CD1c-positive myeloid dendritic cell (primary cell): ENCODE measurements at regions not wholly inside any gene's neighbourhood (a gene's known extent, or its start where the extent isn't known, plus 50 kb on each side); places are given as distances from the start of the nearest gene placed in this dataset.
"Not testable (repeated sequence)": the region's sequence is repeated elsewhere in the genome, so short reads cannot be mapped to it uniquely, and the experiment has no call there.

ENCODE experiments used
- DNase-seq: peaks from one replicate; pipeline ENCODE4 v3.0.0-alpha.2; 2016; ENCODE audit errors: extremely low spot score

- not testable (repeated sequence) for DNase-seq
Observed at GRCh38 chr2:111570300-111571114, 313.5 kb downstream of the ANAPC1 start.

GRCh38 chr2:111574803-111575202 is 309.2 kb downstream of the ANAPC1 start:
- not testable (repeated sequence) for DNase-seq

DNA sequence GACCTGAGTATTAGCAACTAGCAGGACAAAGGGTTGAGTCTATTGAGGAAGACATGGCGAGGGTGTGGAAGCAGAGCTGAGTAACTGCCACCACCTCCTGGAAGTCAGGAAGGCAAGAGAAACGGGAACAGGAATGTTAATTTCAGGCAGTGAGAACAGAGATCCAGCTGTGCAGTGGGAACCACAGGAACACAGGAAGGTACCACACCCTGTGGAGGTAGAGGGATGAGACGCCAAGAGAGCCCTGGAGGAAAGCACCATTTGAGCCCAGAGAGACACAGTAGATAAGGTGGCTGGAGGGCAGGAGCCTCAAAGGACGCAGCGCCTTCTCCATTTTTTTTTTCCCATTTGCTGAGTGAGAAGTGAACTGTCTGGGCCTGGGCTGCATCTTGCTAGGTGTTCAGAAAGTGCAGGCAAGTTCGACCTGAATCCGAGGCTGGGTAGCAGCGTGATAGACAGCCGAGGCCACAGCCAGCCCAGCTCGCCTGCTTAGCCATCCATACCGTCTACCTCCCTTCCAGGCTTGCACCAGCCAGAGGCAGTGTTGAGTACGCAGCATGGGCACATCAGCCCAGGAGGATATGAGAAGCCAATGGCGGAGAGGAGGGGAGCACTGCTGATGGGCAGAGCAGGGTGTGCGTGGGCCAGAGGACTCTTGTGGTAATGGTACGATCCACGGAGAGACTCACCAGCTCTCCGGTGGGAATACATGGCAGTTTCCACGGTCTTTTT is 306.7 kb downstream of the ANAPC1 start:
- DNase-seq = not testable (repeated sequence)

DNA sequence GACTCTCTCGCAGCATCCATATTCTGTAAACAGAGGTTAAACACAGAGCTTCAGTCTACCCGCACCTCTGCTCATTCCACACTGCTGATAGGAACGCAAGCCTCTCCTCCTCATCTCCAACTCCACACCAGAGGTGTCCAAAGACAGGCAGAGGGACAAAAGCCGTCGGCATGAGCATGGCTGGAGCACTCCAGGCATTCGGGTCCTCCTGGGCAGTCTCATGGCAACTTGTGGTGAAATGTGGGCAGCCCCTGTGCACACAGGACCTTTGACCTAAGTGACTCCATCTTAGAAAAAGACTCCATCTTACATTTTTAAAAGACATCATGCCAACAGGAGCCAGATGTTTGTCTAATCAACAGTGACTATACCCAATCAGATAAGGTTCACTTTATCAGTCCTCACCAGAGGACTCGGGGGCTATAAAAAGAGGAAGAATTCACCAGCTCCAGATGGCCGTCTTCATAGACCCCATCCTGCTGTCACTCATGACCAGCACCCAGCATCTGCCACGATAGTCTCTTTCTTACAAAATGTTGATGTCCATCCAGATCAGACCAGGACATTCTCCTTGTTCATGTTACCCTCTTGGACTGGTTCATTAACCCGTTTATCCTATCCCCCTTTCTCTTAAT is 304.4 kb downstream of the ANAPC1 start:
- DNase-seq = not testable (repeated sequence)

GRCh38 chr2:111580616-111581015 is 303.4 kb downstream of the ANAPC1 start:
- DNase-seq = not testable (repeated sequence)

DNA sequence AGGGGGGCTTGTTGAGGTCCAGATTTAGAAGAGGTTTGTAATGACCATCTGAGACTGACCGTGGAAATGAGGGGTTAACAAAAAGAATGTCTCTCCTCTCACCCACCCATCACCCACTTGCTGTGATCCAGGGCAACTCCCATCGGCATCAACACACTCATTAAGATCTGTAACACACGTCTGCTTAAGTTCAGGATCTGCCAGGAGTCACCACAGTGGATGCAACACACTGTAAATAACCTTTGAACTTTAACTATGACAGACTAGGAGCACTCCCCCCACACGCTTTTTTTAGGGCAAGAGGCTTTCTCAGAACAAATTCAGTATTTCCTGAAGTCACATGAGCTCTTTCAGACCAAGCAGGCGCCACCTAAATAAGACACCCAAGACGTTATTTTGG is 301.9 kb downstream of the ANAPC1 start:
- DNase-seq = not testable (repeated sequence)

DNA sequence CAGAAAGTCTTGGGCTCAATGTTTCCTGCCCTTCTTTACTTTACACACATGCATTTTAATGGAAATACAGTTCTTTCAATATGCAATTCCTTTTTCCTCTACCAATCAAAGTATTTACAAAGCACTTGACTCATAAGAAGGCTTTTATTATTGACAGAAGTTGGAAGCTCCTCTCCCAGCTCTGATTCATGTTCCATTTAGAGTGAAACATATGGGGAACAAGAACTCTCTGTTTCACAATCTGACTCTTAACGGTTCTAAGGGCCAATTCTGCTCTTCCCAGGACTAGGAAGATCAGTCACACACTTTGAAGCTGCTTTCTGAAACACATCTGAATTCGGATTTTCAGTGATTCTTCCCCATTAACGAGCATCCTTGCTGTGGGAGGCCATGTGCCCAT is 300.5 kb downstream of the ANAPC1 start:
- not testable (repeated sequence) for DNase-seq

- not testable (repeated sequence) for DNase-seq
Observed at GRCh38 chr2:111584540-111584939, 299.5 kb downstream of the ANAPC1 start.

GRCh38 chr2:111584950-111585349 is 299.0 kb downstream of the ANAPC1 start:
- DNase-seq = not testable (repeated sequence)

DNA sequence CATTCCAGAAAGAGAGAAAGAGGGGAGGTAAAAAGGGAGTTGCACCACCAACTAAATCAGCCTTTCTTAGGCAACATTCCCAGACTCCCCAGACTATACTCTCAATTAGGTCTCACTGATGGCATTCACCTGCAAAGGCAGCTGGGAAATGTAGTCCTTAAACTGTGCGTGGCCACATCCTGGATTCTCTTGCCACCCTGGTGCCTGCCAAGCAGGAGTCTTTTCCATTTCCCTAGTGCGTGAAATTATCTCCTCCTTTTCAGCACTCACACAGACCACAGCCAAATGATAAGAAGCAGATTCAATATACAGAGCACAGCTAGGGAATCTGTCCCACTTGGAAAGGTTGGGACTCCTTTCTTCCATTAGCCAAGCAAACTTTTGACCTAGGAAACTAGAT is 298.0 kb downstream of the ANAPC1 start:
- DNase-seq = not testable (repeated sequence)

DNA sequence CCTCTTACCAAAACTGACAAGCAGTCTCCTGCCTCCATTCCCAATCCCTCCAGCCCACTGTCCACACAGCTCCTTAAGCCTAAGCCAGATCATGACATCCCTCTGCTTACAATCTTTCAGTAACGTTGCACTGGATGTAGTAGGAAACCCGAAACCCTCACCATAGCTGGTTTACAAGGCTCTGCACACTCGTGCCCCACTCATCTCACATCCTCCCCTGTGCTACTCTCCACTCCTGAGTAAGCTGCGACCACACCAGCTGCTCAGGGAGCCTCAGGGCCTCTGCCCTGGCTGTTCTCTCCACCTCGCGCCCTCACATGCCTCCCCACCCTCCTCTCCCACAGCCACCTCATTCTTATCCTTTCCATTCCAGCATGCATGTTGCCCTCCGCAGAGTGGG is 288.9 kb downstream of the ANAPC1 start:
- DNase-seq = not testable (repeated sequence)

DNA sequence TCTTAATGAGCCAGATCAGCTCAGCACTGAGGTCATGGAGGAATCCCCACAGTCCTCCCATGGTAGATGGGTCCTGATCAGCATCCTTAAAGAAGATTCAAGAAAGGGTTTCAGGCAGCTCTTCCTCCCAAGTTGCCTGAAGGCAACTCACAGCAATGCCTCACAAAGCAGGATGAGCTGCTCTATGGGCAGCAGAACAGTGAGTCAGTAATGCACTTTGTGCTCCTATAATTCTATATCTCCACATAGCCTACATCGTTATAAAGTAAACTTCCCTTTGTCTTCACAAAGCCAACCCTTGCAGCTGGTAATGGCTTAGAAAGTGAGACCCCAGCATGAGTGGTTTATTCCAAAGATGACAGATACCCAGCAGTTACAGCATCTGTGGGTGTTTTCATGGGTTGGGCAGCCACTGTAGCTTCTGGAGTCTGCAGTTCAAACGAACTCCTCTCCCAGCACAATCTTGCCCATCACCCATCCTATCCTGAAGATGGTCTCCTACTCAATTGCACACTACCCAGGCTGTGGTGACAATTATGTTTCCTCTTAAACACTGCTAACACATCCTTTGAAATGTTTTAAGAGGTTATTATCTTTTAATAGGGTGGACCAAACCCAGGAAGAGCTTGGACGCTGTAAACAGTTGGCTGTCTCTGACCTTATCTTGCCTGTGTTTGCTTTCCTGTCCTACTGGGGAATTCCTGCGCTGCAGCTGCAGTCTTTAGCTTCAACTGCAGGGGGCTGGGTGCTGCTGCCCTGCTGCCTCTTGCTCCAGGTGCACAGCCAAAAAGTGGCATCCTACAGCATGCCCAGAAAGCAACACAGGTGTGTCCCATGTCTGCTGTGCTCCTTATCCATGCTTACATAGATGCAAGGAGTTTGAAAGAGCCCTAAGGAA is 286.9 kb downstream of the ANAPC1 start:
- not testable (repeated sequence) for DNase-seq

DNA sequence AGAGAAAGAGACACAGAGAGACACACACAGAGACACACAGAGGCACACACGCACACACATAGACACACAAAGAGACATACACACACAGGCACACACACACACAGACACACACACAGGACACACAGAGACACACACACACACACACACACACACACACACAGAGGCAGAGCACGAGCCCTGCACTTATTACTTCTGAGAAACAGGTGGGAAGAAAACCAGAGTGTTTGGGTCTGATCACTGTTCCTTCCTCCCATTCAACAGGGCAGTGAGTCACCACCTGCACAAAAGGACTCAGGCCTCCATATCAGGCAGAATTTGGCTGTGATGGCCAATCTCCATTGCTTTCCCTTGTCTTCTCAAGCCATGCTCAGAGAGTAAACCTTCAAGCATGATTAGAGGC is 285.0 kb downstream of the ANAPC1 start:
- not testable (repeated sequence) for DNase-seq

DNA sequence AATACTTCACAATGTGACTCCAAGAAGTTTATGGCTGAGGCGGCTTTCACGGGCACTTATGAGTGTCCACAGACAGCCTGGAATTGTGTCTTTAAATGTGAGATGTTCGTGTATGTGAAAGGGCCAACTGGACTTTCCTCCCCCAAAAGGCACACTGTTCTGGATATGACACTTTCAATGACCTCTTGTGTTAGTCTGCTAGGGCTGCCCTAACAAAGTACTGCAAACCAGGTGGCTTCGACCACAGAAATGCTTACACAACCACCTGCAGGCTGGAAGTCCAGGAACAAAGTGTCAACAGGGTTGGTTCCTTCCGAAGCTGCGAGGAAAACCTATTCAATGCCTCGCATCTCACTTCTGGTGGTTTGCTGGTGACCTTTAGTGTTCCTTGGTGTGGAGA is 281.7 kb downstream of the ANAPC1 start:
- not testable (repeated sequence) for DNase-seq

GRCh38 chr2:111605798-111606197 is 278.2 kb downstream of the ANAPC1 start:
- not testable (repeated sequence) for DNase-seq

GRCh38 chr2:111606632-111607031 is 277.4 kb downstream of the ANAPC1 start:
- not testable (repeated sequence) for DNase-seq

DNA sequence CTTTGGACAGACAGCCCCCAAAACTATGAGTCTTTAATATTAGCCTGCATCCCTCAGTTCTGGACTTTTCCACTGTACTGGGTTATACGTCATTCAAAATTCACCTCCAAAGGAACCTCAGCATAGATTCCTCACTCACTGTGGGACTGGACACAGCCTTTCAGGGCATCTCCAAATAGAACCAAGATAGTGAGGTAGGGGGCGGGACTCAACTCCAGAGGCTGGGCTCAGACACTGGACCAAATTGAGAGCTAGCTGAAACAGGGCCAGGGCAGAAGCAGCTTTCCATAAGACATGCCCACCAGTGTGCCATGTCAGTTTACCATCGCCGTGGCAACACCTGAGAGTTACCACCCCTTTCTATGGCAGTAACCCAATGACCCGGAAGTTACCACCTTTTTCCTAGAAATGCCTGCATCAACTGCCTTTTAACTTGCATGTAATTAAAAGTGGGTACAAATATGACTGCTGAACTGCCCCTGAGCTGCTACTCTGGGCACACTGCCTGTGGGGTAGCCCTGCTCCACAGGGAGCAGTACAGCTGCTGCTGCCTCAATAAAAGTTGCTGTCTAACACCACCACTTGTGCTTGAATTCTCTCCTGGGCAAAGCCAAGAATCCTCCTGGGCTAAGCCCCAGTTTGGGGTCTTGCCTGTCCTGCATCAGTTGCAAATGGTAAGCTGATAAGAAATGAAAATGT is 274.7 kb downstream of the ANAPC1 start:
- not testable (repeated sequence) for DNase-seq

GRCh38 chr2:111610035-111610434 is 274.0 kb downstream of the ANAPC1 start:
- DNase-seq = not testable (repeated sequence)

DNA sequence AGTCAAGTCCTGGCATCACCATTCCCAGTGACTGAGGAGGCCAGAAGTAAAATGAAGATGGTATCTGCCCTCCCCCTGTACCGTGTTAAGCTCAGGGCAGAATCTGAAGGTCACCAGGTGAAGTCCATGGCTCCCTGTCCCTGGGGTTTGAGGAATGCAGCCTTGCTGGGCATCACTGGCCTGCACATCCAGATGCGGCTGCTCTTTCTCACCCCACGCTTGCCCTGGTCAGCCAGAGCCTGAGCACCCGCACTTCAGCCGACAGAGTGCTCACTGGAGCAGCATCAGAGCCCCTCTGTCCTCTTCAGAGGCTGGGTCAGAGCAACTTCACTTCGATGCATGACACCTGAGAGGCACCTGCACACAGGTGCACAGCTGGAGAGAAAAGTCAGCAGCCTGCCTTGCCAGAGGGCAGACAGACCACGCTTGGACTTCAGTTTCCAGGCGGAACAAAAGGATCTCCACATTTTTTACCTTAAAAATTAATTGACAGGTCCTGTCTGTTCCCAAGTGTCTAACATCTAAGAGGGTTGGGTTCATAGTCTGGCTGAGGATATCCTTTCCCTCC is 267.3 kb downstream of the ANAPC1 start:
- no peak for DNase-seq
